Colonic mucosa (tissue), 4 donors: ENCODE measurements at regions not wholly inside any gene's neighbourhood (a gene's known extent, or its start where the extent isn't known, plus 50 kb on each side); places are given as distances from the start of the nearest gene placed in this dataset.

Experiments
- DNase-seq: peaks from one replicate; pipeline ENCODE4 v3.0.0-alpha.2; 2020
- H3K27ac ChIP-seq: fragments of 200-600 bp; one replicate; pipeline ENCODE4 v1.8.0; 2021
- H3K27me3 ChIP-seq: fragments of 200-600 bp; one replicate; pipeline ENCODE4 v1.8.0; 2021
- H3K36me3 ChIP-seq: fragments of 200-600 bp; one replicate; pipeline ENCODE4 v1.8.0; 2021
- H3K4me1 ChIP-seq: fragments of 200-600 bp; one replicate; pipeline ENCODE4 v1.8.0; 2021; ENCODE audit warnings: mild to moderate bottlenecking
- H3K4me3 ChIP-seq: fragments of 200-600 bp; one replicate; pipeline ENCODE4 v1.8.0; 2021
- H3K9ac ChIP-seq, 2 donors: one replicate each; pipeline ENCODE4 v1.7.0; 2013; ENCODE audit warnings: control low read depth in 2 of 2, low read depth in 2 of 2, low read length in 2 of 2
- H3K9me3 ChIP-seq: fragments of 200-600 bp; one replicate; pipeline ENCODE4 v1.8.0; 2021
- intact Hi-C: fragments of 100-400 bp; cut with DNase I; formaldehyde crosslinking; loops from one replicate; pipeline ENCODE4 v1.14.1; 2022
- TF ChIP-seq, protein P1 (sequence below): fragments of 200-600 bp; IDR thresholded peaks from one replicate; pipeline ENCODE4 v1.8.0; 2022; ENCODE audit warnings: antibody characterized with exemption, mild to moderate bottlenecking
- donor health status: healthy.
- donor health status: DM: no; HTN: no; CAD: no.
- donor health status: DM: no; HTN: no; CAD: no.

DNA sequence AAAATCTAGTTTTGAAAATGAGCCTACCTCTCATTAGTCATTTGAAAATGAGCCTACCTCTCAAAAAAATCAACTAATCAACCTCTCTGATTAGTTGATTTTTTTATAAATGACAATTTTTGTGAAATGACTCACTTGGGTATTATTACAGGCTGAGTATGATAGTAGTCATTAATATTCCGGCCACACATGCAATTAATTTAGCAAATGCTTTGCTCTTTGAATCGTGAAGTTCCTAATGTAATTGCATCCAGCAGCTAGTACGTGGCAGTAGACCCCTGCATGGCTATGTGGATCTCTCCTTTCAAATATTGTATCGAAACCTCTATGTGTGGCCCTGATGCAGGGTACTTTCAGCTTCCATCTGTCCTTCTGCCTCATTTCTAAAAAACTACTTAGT is 245.9 kb upstream of the PHYHIPL start:
- no peak overlapping the region for H3K27ac ChIP-seq
- no peaks in the 10 kb centered on the region for H3K9me3 ChIP-seq
- H3K27me3 ChIP-seq = no peaks in the 10 kb centered on the region
- intact Hi-C loops = no loop called here
- H3K4me1 ChIP-seq = no peaks in the 10 kb centered on the region
- TF ChIP-seq, protein P1, sequence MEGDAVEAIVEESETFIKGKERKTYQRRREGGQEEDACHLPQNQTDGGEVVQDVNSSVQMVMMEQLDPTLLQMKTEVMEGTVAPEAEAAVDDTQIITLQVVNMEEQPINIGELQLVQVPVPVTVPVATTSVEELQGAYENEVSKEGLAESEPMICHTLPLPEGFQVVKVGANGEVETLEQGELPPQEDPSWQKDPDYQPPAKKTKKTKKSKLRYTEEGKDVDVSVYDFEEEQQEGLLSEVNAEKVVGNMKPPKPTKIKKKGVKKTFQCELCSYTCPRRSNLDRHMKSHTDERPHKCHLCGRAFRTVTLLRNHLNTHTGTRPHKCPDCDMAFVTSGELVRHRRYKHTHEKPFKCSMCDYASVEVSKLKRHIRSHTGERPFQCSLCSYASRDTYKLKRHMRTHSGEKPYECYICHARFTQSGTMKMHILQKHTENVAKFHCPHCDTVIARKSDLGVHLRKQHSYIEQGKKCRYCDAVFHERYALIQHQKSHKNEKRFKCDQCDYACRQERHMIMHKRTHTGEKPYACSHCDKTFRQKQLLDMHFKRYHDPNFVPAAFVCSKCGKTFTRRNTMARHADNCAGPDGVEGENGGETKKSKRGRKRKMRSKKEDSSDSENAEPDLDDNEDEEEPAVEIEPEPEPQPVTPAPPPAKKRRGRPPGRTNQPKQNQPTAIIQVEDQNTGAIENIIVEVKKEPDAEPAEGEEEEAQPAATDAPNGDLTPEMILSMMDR = no peak
- no peaks in the 10 kb centered on the region for H3K36me3 ChIP-seq
- no peak for DNase-seq
- no peak overlapping the region for H3K9ac ChIP-seq
- no peak overlapping the region for H3K4me3 ChIP-seq

DNA sequence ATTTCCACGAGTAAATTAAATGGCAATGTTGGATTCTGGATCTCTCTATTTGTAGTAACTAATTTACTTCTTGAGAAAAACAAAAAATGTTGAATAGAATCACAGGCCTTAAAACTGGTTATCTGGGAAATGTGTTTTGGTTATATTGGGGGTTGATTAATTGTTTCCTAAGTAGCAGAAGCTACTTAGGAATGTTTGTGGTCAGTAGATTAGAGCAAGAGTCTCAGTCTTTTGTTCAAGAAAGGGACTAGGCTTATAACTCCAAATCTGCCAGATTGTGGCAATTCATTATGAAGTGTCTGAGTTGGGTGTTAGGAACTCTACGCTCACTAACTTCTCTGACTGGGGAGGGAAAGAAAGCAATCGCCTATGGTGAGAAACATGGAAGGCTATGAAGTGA is 244.3 kb upstream of the PHYHIPL start:
- H3K27me3 ChIP-seq = no peaks in the 10 kb centered on the region
- H3K4me3 ChIP-seq = no peak overlapping the region
- no peak overlapping the region for H3K27ac ChIP-seq
- TF ChIP-seq, protein P1 = no peak
- no peak for DNase-seq
- H3K36me3 ChIP-seq = no peaks in the 10 kb centered on the region
- intact Hi-C loops = no loop called here
- no peaks in the 10 kb centered on the region for H3K4me1 ChIP-seq
- no peaks in the 10 kb centered on the region for H3K9me3 ChIP-seq
- H3K9ac ChIP-seq = no peak overlapping the region

- Histone ChIP-seq H3K9me3 (no peaks in the 10 kb centered on the region), H3K4me1 (no peaks in the 10 kb centered on the region), H3K27ac (no peak overlapping the region), H3K4me3 (no peak overlapping the region), H3K9ac (no peak overlapping the region), H3K36me3 (no peaks in the 10 kb centered on the region), H3K27me3 (no peaks in the 10 kb centered on the region)
- intact Hi-C loops = no loop called here
- DNase-seq = no peak
- TF ChIP-seq, protein P1 = no peak
Measured at GRCh38 chr10:58932577-58933314, 243.7 kb upstream of the PHYHIPL start.

DNA sequence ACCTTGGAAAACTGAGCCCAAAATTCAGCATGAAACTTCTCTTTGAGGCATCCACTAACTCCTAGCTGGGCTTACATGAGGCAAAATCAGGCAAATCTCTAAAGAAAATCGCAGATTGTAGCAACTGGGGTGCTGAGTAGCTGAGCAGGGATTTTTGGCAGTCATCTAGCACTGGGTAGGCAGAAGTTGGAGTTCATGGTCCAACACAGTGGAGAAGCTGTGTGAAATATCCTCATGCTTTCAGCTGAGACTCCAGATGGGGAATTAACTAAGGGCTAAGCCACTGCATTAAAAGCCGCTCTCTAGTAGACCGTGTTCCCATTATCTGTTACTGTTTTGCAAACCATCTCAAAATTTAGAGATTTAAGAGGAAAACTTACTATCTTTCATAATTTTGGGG is 240.1 kb upstream of the PHYHIPL start:
- intact Hi-C loops = no loop called here
- TF ChIP-seq, protein P1 = no peak
- H3K27me3 ChIP-seq = no peaks in the 10 kb centered on the region

GRCh38 chr10:58937423-58937822 is 239.0 kb upstream of the PHYHIPL start:
- DNase-seq = no peak
- H3K27ac ChIP-seq = no peak overlapping the region
- no peaks in the 10 kb centered on the region for H3K9me3 ChIP-seq
- H3K4me1 ChIP-seq = no peaks in the 10 kb centered on the region
- intact Hi-C loops = no loop called here
- H3K4me3 ChIP-seq = no peak overlapping the region
- H3K9ac ChIP-seq = no peak overlapping the region
- no peaks in the 10 kb centered on the region for H3K36me3 ChIP-seq
- TF ChIP-seq, protein P1 = no peak
- H3K27me3 ChIP-seq = no peaks in the 10 kb centered on the region

More for the DNA sequence above, 240.1 kb upstream of the PHYHIPL start:
- H3K36me3 ChIP-seq = no peaks in the 10 kb centered on the region
- H3K9ac ChIP-seq = no peak overlapping the region
- no peaks in the 10 kb centered on the region for H3K9me3 ChIP-seq
- H3K4me1 ChIP-seq = no peaks in the 10 kb centered on the region
- no peak overlapping the region for H3K4me3 ChIP-seq
- DNase-seq = no peak
- no peak overlapping the region for H3K27ac ChIP-seq
